Gastroesophageal sphincter (tissue), 3 donors: ENCODE measurements at regions not wholly inside any gene's neighbourhood (a gene's known extent, or its start where the extent isn't known, plus 50 kb on each side); places are given as distances from the start of the nearest gene placed in this dataset.

ENCODE experiments used
- EP300 ChIP-seq: sonication (generic); formaldehyde crosslinking; IDR thresholded peaks from one replicate; pipeline ENCODE4 v1.6.1; 2017; ENCODE audit warnings: antibody characterized with exemption, mild to moderate bottlenecking
- POLR2A ChIP-seq, 2 donors: fragments of 450-650 bp; IDR thresholded peaks; one replicate each; pipeline ENCODE4 v1.6.1; 2017; ENCODE audit warnings: antibody characterized with exemption in 2 of 2, mild to moderate bottlenecking in 2 of 2, moderate library complexity in 1 of 2
- POLR2AphosphoS5 ChIP-seq: sonication (generic); formaldehyde crosslinking; IDR thresholded peaks from one replicate; pipeline ENCODE4 v1.6.1; 2017; ENCODE audit warnings: antibody characterized with exemption
- TF ChIP-seq, protein P1 (sequence below), 4 experiments: fragments of 200-600 bp in 2 of 4; fragments of 450-650 bp in 2 of 4; sonication (generic) in 1 of 4; IDR thresholded peaks; one replicate each; pipeline ENCODE4 v1.5.1; 2017 to 2019; ENCODE audit warnings: antibody characterized with exemption in 4 of 4, mild to moderate bottlenecking in 2 of 4, moderate library complexity in 2 of 4

DNA sequence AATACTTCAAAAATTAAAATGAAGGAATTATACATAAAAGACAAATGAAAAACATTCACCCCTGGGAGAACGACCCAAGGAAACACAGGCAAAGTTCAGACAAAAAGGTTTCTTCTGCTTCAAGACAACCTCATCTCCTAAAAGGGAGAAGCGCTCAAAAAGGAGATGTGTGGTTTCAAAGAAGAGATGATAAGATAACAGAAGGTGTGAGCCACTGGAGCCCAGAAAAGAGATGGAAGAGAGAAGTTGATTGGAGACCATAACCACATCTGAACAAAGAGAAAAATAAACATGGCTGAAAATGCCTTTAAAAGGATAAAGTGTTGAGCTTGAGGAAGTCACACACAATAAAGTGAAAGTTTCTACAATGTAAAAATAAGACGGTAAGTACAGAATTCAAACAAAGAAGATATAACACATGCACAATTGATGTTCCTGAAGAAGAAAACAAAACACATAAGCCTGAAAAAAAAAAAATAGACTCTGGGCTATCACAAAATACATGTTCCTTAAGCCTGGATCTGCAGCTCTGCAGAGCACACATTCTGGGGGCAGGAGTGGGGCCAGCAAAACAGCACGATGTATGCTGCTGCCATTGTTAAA lies 51.6 kb upstream of the C14orf180 start:
- no peak for TF ChIP-seq POLR2A (IDR thresholded peaks at IDR 0.05)
- TF ChIP-seq, protein P1, sequence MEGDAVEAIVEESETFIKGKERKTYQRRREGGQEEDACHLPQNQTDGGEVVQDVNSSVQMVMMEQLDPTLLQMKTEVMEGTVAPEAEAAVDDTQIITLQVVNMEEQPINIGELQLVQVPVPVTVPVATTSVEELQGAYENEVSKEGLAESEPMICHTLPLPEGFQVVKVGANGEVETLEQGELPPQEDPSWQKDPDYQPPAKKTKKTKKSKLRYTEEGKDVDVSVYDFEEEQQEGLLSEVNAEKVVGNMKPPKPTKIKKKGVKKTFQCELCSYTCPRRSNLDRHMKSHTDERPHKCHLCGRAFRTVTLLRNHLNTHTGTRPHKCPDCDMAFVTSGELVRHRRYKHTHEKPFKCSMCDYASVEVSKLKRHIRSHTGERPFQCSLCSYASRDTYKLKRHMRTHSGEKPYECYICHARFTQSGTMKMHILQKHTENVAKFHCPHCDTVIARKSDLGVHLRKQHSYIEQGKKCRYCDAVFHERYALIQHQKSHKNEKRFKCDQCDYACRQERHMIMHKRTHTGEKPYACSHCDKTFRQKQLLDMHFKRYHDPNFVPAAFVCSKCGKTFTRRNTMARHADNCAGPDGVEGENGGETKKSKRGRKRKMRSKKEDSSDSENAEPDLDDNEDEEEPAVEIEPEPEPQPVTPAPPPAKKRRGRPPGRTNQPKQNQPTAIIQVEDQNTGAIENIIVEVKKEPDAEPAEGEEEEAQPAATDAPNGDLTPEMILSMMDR (IDR thresholded peaks at IDR 0.05), result no peak
- no peak for TF ChIP-seq POLR2AphosphoS5
- TF ChIP-seq EP300, result no peak
